PFSK-1 (cell line): ENCODE measurements at regions not wholly inside any gene's neighbourhood (a gene's known extent, or its start where the extent isn't known, plus 50 kb on each side); places are given as distances from the start of the nearest gene placed in this dataset.

Experiments used
- FOXP2 ChIP-seq: optimal IDR thresholded peaks from 2 replicates; pipeline ENCODE3; 2011; ENCODE audit warnings: borderline replicate concordance, control low read depth, inconsistent platforms; ENCODE audit not compliant: insufficient read depth; ENCODE audit errors: extremely low read length, extremely low read depth
- POLR2AphosphoS5 ChIP-seq: IDR thresholded peaks from 2 replicates; pipeline ENCODE4 v1.6.1; 2012; ENCODE audit warnings: low read depth, mild to moderate bottlenecking, control low read depth, low read length, moderate library complexity
- REST ChIP-seq, 2 experiments: IDR thresholded peaks; 2 replicates each; pipeline versions ENCODE4 v1.6.1 to v1.8.0; 2011 to 2012; ENCODE audit warnings: low read depth in 2 of 2, low read length in 2 of 2, control low read depth in 1 of 2, inconsistent platforms in 1 of 2, mild to moderate bottlenecking in 1 of 2, moderate library complexity in 1 of 2; ENCODE audit not compliant: insufficient read depth in 1 of 2
- SIN3A ChIP-seq: IDR thresholded peaks from 2 replicates; pipeline ENCODE4 v1.6.1; 2012; ENCODE audit warnings: mild to moderate bottlenecking, low read length, moderate library complexity, borderline replicate concordance; ENCODE audit not compliant: insufficient read depth
- TAF1 ChIP-seq: IDR thresholded peaks from 2 replicates; pipeline ENCODE4 v1.6.1; 2012; ENCODE audit warnings: low read length, control low read depth, borderline replicate concordance; ENCODE audit not compliant: insufficient read depth

- TF ChIP-seq SIN3A (no peak), REST (IDR thresholded peaks at IDR 0.05; ENCODE audit: insufficient read depth in 1 of 2, low read depth in 2 of 2, low read length in 2 of 2) (no peak), TAF1 (no peak), POLR2AphosphoS5 (no peak), FOXP2 (no peak)
These were observed 242.5 kb upstream of the CAND1 start for GRCh38 chr12:67026487-67027246.
